Superior temporal gyrus (tissue), 1 donor: ENCODE measurements at regions not wholly inside any gene's neighbourhood (a gene's known extent, or its start where the extent isn't known, plus 50 kb on each side); places are given as distances from the start of the nearest gene placed in this dataset.
A peak's percentile ranks its signal among the peaks of the same experiment; 100 is the strongest.
"Not testable (repeated sequence)": the region's sequence is repeated elsewhere in the genome, so short reads cannot be mapped to it uniquely, and the experiment has no call there.

Experiments
- DNase-seq: peaks from one replicate; pipeline ENCODE4 v3.0.0-alpha.2; 2016; ENCODE audit errors: extremely low spot score

DNA sequence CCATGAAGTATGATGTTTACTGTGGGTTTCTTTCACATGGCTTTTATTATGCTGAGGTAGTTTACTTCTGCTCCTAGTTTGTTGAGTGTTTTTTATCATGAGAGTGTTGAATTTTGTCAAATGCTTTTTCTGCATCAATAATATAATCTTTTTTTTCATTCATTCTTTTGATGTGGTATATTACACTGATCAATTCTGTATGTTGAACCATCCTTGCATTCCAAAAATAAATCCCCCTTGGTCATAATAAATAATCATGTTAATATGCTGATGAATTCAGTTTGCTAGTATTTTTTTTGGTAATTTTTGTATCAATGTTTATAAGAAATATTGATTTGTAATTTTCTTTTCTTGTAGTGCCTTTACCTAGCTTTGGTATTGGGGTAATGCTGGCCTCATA, 97.9 kb upstream of the ZNF648 start:
- no peak for DNase-seq

DNA sequence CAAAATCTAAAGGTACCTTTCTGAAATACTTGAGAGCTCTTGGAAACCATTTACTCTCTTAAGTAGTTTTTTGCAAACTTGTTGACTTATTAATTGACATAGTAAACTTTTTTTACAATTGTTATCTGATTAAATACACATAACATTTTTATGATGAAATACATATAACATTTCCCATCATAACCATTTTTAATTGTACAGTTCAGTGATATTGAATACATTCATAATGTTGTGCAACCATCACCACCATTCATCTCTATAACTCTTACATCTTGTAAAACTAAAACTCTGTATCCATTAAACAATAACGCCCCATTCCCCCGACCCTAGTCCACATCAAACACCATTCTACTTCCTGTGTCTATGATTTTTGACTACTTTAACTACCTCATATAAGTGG, 95.7 kb upstream of the ZNF648 start:
- DNase-seq, result no peak

DNA sequence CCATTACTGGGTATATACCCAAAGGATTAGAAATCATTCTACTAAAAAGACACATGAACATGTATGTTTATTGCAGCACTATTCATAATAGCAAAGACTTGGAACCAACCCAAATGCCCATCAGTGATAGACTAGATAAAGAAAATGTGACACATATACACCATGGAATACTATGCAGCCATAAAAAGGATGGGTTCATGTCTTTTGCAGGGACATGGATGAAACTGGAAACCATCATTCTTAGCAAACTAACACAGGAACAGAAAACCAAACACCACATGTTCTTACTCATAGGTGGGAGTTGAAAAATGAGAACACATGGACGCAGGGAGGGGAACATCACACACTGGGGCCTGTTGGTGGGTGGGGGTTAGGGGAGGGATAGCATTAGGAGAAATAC, 92.9 kb upstream of the ZNF648 start:
- DNase-seq, result not testable (repeated sequence)

DNA sequence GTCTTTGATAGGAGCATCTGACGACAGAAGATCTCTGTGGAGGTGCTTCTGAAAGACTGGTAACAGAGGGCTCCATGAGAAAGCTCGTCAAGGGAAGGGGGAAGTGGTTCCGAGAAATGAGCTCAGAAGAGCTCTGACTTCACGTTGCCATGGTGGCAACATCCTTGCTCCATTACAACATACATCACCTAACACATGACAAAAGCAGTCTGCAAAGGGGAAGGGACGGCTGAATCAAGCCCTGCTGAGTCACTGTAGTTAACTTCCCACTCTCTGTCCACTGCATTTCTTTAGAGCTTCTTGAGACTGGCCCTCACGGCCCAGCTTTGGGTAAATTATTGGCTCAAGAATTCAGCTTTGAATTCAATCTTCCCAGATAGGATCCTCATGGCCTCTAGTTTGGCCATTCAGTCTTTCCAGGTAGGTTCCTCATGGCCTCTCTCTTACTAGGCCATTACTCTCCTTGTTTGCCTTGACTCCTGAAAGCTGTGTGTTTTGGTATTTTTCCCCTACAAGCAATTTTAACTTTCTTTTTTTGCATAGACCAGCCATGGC, 88.0 kb upstream of the ZNF648 start:
- DNase-seq, result peak; percentile 59

DNA sequence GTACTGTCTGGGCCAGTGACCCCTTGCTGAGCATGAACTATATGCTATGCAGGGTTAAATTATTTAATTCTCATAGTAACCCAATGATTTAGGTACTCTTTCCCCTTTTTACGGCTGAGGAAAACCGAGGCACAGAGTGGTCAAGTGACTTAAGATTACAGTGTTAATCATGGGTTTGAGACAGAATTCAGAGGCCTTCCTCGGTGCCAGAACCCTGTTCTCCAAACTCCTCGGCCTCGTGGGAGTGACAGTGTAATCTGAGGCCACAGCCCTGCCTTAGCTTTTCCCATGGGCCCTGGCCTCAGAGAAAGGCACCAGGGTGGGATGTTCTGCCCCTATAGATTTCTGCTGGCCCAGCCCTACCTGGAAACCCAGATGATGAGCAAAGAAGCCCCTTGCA, 86.4 kb upstream of the ZNF648 start:
- DNase-seq, result no peak

DNA sequence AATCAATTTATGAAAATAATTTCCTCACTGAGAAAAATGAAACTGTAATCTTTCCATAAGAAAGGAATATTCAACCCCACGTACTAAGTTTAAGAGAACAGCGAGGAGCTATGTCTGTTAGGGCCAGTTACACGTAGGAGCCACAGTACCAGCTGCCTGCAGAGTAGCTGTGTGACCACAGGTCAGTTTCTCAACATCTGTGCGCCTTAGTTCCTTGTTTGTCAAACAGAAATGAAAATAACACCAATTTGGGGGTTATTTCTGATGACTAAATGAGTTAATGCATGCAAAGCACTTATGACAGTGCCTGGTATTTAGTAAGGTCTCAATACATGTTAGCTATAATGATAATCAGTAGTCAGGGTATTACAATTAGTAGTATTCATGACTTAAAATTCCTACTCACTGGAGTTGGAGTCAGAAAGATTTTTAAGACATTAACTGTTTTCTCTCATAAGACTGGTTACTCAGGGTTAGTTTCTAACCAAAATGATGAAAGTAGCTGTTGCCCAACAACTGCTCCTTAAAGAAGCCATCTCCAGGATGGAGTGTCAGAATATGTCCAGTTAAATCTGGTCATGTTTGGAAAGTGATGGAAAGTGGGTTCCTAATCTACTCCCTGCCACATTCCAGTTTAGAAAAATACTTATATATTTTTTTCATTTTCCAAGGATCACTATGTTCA, 85.8 kb upstream of the ZNF648 start:
- DNase-seq, result no peak

DNA sequence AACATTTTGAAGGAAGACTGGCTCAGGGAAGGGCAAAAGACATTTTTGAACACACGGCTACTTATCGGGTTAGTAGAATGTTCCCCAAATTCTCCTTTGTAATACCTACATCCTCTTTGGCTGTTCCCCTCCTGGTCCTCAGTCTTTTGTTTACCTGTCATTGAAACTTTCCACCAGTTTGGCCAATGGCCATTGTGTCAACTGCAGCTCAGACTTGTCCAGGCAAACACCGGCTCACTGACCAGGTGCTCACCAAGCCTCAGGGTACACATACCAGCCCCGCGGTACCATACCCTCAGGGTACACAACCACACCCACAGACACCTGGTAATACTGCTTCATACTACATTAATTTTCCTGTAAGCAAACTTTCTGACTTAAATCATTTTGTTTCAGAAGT, 84.8 kb upstream of the ZNF648 start:
- DNase-seq, result no peak

DNA sequence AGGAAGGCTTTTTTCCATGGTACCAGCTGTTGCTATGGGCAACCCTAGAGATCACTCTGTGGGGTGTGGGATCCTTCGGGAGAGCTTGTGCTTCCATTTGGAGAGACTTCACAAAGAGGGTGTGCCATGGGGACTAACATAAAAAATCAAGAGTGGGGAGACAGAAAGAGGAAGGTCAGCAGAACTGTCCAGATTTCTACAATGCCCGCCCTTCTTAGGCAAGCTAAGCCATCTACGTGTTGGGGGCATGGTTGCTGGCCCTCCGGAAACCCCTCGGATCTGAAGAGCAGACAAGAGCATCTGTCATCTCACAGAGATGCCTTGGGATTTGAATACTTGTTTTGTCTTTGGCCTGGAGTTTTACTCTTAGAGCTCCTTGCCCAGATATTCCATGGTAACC, 83.9 kb upstream of the ZNF648 start:
- DNase-seq, result no peak

DNA sequence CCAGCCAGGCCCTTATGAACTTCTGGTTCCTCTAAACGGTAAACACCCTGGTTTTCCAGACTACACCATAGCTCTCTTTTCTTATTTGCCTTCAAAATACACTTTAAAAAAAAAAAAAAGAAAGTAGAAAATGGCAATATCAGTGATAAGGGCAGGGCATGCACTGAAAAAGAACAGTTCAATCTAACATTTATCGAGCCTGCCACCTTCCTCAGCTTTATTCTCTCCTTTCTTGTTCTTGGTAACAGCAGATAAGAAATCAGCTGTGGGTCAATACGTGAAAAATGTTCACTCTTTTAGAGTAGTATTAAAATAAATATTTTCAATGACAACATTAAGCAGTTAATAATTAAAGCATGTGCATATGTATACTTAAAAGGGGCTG, 83.1 kb upstream of the ZNF648 start:
- no peak for DNase-seq

DNA sequence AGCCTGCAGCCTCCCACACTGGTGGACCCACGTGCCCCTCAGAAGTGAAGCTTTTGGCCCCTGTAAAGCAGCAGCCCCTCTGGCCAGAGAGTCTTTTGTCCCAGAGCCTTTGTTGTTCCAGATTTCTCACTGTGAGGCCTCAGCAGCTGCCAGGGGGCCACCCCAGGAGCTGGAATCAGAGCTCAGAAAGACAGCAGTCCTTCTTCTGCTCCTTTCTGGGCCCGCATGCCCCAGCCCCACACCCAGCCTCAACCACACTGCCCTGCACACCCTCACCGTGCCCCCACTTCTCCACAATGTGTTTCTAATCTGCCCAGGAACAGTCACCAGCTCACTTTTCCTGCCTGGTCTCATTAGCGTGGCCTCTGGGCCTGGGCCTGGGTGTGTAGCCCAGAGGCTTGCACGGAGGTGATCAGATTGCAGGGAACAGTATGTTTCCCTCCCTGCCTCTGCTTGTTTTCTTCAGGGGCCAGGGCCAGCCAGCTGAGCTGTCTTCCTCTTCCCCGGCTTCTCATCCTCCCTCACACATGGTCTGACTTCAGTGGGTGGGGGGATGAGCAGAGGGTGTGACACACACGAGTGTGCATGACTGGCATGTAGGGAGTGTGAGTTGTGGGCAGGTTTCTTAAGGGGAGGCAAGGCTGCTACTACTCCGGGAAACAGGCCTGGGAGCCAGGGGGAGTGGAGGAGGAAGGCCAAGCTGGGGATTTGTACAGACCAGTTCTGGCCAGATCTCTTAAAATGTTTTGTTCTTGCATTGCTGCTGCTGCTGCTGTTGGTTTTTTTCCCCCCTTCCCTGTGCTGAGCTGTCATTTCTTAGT, 82.5 kb upstream of the ZNF648 start:
- peak; percentile 69 for DNase-seq

DNA sequence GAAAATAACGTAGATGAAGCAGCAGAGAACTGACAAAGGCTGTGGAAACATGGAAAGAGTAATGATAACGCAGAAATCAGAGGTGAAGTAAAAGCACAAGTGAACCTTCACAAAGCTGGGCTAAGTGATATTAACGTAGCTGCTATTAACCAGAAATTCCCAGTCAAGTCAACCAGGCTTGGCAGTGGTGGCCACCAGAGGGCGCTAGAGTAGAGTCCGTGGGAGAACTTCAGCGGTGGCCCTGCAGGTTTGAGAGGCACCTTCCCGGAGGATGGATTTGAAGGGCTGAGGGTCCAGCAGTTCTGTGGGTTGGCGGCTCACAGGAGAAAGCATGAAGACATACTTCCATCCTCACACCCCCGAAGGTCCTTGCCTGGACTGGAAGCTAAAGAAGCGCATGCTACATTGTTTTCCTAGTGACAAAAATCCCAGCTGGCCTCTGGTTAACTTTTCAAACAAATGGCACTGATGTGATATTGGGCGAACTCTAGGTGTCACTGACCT, 81.7 kb upstream of the ZNF648 start:
- DNase-seq, result peak; percentile 98

DNA sequence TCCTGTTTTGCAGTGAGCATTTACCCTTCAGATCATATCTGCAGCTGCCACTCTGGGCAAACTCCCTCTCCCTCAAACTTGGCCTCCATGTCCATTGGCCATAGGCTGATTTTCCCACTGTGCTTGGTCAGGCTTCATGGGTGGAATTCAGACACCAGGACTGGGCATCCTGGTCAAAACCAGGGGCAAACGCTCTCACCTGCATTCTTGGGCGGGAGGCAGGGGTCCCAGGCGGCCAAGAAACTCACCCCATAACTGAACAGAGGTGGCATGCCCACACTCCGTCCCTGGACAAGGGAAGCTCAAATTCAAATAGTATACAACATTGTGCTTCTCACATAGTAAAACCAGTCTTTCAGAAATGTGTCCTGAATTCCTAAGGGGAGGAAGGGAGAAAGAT, 81.1 kb upstream of the ZNF648 start:
- no peak for DNase-seq

DNA sequence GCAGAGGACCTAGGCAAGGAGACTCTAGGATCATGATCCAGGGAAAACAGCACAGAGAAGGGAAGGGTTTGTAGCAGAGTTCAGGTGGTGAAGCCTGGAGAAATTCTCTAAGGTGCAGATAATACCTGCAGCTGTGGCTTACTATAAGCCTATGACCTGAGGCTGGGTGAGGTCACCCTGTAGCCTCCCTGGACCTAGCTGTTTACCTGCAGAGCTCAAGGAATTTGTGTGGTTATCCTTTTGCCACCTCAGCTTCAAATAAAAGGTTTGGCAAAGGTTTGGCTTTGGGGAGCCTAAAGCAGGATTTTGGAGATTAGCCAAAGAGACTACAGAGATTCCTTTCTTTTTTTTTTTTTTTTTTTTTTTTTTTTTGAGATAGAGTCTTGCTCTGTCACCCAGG, 79.5 kb upstream of the ZNF648 start:
- DNase-seq, result no peak

DNA sequence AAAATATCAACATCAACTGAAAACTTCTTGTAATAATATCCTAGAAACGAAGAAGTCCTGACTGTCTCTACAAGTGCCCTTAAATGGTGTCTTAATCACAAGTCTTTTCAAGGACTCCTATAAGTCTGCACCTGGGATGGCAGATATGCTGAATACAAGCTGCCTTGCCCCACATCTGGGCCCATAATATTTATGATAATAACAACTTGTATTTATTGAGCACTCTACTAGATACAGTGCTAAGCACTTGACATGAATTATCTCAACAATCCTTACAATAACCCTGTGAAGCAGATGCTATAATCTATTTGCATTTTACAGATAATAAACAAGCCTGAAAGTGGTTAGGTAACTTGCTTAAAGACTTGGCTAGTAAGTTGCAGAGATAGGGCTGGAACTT, 78.0 kb upstream of the ZNF648 start:
- DNase-seq, result no peak

DNA sequence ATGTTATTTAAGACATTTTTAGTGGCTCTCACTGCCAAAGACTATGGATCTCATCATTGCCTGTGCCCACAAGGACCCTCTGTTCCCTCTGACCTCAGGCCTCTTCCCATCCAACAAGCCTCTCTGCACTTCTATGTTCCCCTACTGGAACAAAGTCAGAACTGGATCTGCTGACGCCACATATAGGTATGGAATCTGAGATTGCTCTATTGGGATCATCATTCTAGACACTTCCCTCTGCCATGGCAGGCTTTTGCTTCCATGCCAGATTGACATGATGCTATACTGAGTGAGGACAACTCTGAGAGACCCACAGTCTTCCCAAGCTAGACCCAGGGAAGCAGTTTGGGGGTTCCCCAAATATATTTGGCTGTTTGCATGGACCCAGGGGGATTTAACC, 76.0 kb upstream of the ZNF648 start:
- DNase-seq, result no peak

DNA sequence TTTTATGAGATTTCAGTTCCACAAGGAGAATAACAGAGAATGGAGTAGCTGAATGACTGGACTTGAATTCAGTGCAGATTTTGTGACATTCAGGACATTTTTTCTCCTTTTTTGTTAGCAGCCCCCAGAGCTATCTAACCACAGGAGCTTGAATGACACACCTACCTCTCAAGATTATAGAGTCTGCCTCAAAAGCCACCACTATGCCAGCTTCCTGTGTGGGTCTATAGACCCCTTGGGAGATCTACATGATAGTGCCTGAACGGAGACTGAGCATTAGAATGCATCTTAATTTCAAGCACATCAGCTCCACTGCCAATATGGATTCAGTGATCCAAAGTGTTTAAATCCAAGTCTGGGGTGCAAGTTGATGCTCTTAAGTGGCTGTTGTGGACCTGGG, 74.4 kb upstream of the ZNF648 start:
- no peak for DNase-seq

DNA sequence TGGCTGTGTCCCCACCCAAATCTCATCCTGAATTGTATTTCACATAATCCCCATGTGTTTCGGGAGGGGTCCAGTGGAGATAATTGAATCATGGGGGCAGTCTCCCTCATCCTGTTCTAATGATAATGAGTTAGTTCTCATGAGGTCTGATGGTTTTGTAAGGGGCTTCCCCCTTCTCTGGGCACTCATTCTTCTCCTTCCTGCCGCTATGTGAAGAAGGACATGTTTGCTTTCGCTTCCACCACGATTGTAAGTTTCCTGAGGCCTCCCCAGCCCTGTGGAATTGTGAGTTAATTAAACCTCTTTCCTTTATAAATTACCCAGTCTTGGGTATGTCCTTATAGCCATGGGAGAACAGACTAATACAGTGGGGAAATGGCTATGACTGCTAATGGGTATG, 72.7 kb upstream of the ZNF648 start:
- no peak for DNase-seq

DNA sequence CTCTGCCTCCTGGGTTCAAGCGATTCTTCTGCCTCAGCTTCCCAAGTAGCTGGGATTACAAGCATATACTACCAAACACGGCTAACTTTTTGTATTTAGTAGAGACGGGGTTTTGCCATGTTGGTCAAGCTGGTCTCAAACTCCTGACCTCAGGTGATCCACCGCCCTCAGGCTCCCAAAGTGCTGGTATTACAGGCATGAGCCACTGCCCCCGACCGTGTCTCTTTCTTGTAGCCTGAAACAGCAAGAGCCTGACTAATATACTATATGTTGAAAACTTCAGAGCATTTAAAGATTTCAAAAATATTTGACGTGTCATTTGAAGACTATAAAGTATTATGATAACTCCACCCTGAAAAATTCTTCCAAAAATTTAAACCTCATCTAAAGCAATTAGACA, 71.7 kb upstream of the ZNF648 start:
- DNase-seq, result no peak

DNA sequence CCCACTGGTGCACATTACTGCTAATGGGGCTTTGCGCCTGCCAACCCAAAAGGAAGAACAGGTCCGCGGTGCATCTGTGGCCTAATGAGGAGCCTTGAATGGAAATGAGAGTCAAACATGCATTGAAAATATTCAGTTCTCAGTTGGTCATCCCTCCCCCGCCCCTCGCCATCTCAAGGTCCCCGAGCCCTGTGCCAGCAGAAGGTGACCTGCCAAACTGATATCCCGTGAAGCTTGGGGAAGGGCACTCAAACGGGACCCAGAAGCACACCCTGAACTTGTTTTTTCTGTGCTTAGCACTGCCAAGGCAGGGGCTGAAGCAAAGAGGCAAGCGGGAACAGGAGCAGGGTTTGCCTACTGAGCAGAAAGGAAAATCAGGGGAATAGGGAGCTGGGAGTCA, 67.9 kb upstream of the ZNF648 start:
- peak; percentile 19 for DNase-seq

DNA sequence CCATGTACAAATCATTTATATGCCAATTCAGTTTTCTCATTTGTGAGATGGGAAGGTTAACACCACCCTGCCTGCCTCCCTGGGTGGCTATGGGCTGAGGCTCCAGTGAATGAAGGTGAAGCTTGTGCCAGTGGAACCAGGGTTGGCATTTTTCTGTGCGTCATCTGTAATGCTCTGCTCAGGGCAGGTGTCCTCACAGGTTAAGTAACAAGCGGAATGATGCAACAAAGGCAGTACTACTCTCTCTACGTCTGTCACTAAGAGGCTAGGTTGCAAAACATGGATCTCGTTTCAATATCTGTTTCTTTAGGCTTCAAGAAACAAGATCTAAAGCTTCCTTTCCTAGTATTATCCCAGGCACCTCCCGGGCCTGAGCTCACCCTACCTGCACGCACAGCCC, 67.0 kb upstream of the ZNF648 start:
- DNase-seq, result no peak

DNA sequence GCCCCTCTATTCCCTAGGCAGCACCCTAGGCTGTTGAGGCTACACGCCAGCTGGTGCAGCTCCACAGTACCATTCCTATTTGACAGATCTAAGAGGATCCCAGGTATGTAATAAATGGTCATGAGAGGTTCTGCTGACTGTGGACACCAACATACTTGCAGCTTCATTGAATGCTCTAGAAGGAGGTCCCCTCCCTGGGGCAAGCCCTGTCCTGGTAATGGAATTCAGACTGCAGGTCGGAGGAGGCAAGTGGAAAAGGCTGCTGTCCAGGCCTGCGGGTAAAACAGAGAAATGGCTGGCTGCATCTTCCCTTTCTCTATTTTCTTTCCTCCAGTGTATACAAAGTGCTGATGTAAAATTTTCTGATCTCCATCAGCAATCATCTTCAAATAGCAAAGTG, 66.1 kb upstream of the ZNF648 start:
- DNase-seq, result no peak

DNA sequence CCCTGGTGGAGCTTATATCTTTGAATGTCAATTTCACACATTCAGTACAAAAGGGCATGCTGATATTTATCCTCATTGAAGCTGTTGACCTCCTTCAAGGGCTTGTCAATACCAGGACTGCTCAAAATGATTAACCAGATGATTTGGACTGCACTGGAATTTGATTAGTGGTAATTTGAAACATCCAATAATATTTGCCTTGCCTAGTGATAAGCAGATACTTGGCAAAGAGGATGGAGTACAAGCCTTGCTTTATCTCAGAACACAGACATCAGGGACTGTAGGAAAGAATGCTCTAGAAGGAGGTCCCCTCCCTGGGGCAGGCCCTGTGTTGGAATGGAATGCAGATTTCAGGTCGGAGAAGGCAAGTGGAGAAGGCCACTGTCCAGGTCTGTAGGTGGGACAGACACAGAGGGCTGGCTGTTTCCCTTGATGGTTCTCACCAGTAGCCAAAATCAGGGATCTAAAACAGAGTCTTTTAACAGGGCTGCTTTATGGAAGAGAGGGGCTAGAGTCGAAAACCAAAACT, 64.8 kb upstream of the ZNF648 start:
- peak; percentile 8 for DNase-seq

DNA sequence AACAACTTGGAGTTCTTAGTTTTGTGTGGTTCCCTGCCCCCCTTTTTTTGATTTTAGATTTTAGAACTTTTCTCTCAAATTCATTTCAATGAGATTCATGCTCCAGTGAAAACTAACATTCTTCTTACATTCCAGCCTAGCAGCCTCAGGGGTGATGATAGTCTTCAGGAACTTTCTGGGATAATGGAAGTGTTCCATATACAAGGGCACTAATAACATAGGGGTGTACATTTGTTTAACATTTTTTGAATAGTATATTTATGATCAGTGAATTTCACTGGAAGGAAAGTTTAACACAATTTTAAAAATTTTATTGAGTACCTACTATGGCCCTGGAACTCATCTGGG, 61.4 kb upstream of the ZNF648 start:
- no peak for DNase-seq
